ENCODE measurements at regions not wholly inside any gene's neighbourhood (a gene's known extent, or its start where the extent isn't known, plus 50 kb on each side); places are given as distances from the start of the nearest gene placed in this dataset.

GRCh38 chr13:106099765-106100164 is 435.7 kb downstream of the EFNB2 start:
- TF ChIP-seq CTCF (IDR thresholded peaks at IDR 0.05 in 2 of 3, conservative IDR thresholded peaks at IDR 0.05 in 1 of 3; ENCODE audit: borderline replicate concordance in 1 of 3, insufficient read depth in 1 of 3, low read depth in 2 of 3, low read length in 2 of 3) = no peak
- TF ChIP-seq CEBPB (IDR thresholded peaks at IDR 0.05; ENCODE audit: low read depth) = no peak
- TF ChIP-seq EZH2phosphoT487 (IDR thresholded peaks at IDR 0.05; ENCODE audit: borderline replicate concordance) = no peak
- TF ChIP-seq SP1 (IDR thresholded peaks at IDR 0.05; ENCODE audit: low read depth) = no peak
- TF ChIP-seq EZH2 (IDR thresholded peaks at IDR 0.05) = no peak
- TF ChIP-seq ZBTB33 (IDR thresholded peaks at IDR 0.05; ENCODE audit: extremely low read depth, insufficient replicate concordance, low read length) = no peak
- TF ChIP-seq MAX (IDR thresholded peaks at IDR 0.05) = no peak
- TF ChIP-seq POLR2A (IDR thresholded peaks at IDR 0.05; ENCODE audit: borderline replicate concordance, extremely low read depth, insufficient read depth, insufficient read length) = no peak
- TF ChIP-seq POLR2AphosphoS5 (IDR thresholded peaks at IDR 0.05; ENCODE audit: low read depth, low read length) = no peak
- no peak for TF ChIP-seq EGR1 (IDR thresholded peaks at IDR 0.05; ENCODE audit: low read depth)
- no peak for TF ChIP-seq YY1 (IDR thresholded peaks at IDR 0.05; ENCODE audit: extremely low read depth, insufficient replicate concordance, low read depth, low read length)
- no peak for TF ChIP-seq ELF1 (IDR thresholded peaks at IDR 0.05; ENCODE audit: borderline replicate concordance, low read depth)

Measured in HCT116 (cell line).